NB4 (cell line): ENCODE measurements at regions not wholly inside any gene's neighbourhood (a gene's known extent, or its start where the extent isn't known, plus 50 kb on each side); places are given as distances from the start of the nearest gene placed in this dataset.
"Not testable (repeated sequence)": the region's sequence is repeated elsewhere in the genome, so short reads cannot be mapped to it uniquely, and the experiment has no call there.

Source experiments
- DNase-seq: peaks from one replicate; pipeline ENCODE4 v3.0.0; 2010; ENCODE audit warnings: low read depth
- H3K4me3 ChIP-seq: one replicate; pipeline ENCODE4 v1.5.1; 2011; ENCODE audit warnings: mild to moderate bottlenecking, low read depth, low read length, moderate library complexity
- MYC ChIP-seq: IDR thresholded peaks from 2 replicates; pipeline ENCODE4 v1.6.1; 2011; ENCODE audit warnings: low read depth, low read length
- POLR2A ChIP-seq: IDR thresholded peaks from 2 replicates; pipeline ENCODE4 v1.6.1; 2011; ENCODE audit warnings: mild to moderate bottlenecking; ENCODE audit not compliant: insufficient read length; ENCODE audit errors: extremely low read depth
- TF ChIP-seq, protein P1 (sequence below): IDR thresholded peaks from one replicate; pipeline ENCODE4 v1.5.1; 2012; ENCODE audit warnings: low read depth, low read length
- TF ChIP-seq, protein P2 (sequence below): IDR thresholded peaks from 2 replicates; pipeline ENCODE4 v1.6.1; 2011; ENCODE audit warnings: low read depth, low read length

- DNase-seq, result no peak
- H3K4me3 ChIP-seq, result no peak overlapping the region
- TF ChIP-seq, protein P1, sequence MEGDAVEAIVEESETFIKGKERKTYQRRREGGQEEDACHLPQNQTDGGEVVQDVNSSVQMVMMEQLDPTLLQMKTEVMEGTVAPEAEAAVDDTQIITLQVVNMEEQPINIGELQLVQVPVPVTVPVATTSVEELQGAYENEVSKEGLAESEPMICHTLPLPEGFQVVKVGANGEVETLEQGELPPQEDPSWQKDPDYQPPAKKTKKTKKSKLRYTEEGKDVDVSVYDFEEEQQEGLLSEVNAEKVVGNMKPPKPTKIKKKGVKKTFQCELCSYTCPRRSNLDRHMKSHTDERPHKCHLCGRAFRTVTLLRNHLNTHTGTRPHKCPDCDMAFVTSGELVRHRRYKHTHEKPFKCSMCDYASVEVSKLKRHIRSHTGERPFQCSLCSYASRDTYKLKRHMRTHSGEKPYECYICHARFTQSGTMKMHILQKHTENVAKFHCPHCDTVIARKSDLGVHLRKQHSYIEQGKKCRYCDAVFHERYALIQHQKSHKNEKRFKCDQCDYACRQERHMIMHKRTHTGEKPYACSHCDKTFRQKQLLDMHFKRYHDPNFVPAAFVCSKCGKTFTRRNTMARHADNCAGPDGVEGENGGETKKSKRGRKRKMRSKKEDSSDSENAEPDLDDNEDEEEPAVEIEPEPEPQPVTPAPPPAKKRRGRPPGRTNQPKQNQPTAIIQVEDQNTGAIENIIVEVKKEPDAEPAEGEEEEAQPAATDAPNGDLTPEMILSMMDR, result no peak
- TF ChIP-seq MYC (no peak), POLR2A (no peak)
- TF ChIP-seq, protein P2, sequence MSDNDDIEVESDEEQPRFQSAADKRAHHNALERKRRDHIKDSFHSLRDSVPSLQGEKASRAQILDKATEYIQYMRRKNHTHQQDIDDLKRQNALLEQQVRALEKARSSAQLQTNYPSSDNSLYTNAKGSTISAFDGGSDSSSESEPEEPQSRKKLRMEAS, result no peak
These were observed 215.5 kb upstream of the TNC start for GRCh38 chr9:115333277-115334070.

- DNase-seq, result no peak
- TF ChIP-seq MYC, result no peak
- no peak for TF ChIP-seq POLR2A
- TF ChIP-seq, protein P1, result no peak
- TF ChIP-seq, protein P2, result no peak
- H3K4me3 ChIP-seq, result no peak overlapping the region
These were observed 217.5 kb upstream of the TNC start for GRCh38 chr9:115335439-115335838.

- TF ChIP-seq, protein P2, result no peak
- TF ChIP-seq POLR2A (no peak), MYC (no peak)
- TF ChIP-seq, protein P1, result no peak
- no peak for DNase-seq
- no peak overlapping the region for H3K4me3 ChIP-seq
These were observed 222.4 kb upstream of the TNC start for GRCh38 chr9:115340314-115340713.

- H3K4me3 ChIP-seq, result no peak overlapping the region
- no peak for DNase-seq
- no peak for TF ChIP-seq POLR2A
- no peak for TF ChIP-seq MYC
- TF ChIP-seq, protein P1, result no peak
- TF ChIP-seq, protein P2, result no peak
These were observed 223.5 kb upstream of the TNC start for GRCh38 chr9:115341426-115341825.

DNA sequence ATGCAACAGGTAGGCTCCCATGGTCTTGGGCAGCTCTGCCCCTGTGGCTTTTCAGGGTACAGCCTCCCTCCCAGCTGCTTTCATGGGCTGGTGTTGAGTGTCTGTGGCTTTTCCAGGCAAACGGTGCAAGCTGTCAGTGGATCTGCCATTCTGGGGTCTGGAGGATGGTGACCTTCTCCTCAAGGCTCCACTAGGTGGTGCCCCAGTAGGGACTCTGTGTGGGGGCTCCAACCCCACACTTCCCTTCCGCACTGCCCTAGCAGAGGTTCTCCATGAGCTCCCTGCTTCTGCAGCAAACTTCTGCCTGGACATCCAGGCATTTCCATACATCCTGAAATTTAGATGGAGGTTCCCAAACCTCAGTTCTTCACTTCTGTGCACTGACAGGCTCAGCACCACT, 229.8 kb upstream of the TNC start:
- DNase-seq, result peak; percentile 3
- not testable (repeated sequence) for H3K4me3 ChIP-seq

DNA sequence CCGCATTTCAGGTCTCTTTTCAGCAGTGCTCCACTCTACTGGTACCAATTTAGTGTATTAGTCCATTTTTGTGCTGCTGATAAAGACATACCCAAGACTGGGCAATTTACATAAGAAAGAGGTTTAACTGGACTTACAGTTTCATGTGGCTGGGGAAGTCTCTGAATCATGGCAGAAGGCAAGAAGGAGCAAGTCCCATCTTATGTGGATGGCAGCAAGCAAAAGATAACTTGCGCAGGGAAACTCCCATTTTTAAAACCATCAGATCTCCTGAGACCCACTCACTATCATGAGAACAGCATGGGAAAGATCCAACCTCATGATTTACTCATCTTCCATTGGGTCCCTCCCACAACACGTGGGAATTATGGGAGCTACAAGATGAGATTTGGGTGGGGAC, 231.0 kb upstream of the TNC start:
- DNase-seq, H3K4me3 ChIP-seq: not testable (repeated sequence)

GRCh38 chr9:115349542-115349941, 231.6 kb upstream of the TNC start:
- TF ChIP-seq, protein P1, result no peak
- no peak for TF ChIP-seq POLR2A
- TF ChIP-seq, protein P2, result no peak
- no peak for TF ChIP-seq MYC
- no peak for DNase-seq
- no peak overlapping the region for H3K4me3 ChIP-seq
